ENCODE measurements at regions not wholly inside any gene's neighbourhood (a gene's known extent, or its start where the extent isn't known, plus 50 kb on each side); places are given as distances from the start of the nearest gene placed in this dataset.

DNA sequence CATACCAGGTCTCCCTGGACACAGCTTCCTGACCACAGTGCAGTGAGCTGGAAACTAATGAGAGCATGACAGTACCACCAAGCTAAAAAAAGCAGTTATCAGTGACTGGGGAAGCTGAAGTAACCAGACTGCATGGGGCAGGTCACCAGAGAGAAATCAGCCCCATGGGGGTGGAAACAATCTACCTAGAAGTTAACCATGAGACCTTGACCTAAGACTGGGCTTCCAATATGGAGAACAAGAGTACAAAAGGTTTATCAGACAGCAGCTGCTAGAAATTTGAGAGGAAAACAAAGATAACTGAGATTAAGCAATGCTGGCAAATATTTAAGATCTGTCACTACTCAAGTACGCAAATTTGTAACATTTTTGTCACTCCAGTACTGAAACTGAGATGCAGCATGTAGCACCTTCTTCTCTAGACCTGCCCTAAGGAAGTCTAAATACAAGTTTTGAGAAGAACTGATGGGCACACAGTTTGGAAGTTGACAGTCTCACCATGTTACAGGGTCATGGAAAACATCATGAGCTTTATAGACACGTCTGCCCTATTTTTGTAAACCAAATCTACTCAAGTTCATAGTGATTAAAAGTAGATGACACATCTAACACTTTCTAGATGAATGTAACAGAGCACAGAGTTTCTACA lies 2641.8 kb upstream of the PCDH20 start:
- Histone ChIP-seq H3K27me3 (no peaks in the 10 kb centered on the region), H3K9me3 (no peaks in the 10 kb centered on the region), H3K36me3 (no peaks in the 10 kb centered on the region), H3K4me3 (ENCODE audit: low read depth, low read length) (no peak overlapping the region), H3K4me1 (no peaks in the 10 kb centered on the region)
- DNase-seq, result no peak
- TF ChIP-seq CTCF (IDR thresholded peaks at IDR 0.05; ENCODE audit: low read depth, low read length), result no peak

DNA sequence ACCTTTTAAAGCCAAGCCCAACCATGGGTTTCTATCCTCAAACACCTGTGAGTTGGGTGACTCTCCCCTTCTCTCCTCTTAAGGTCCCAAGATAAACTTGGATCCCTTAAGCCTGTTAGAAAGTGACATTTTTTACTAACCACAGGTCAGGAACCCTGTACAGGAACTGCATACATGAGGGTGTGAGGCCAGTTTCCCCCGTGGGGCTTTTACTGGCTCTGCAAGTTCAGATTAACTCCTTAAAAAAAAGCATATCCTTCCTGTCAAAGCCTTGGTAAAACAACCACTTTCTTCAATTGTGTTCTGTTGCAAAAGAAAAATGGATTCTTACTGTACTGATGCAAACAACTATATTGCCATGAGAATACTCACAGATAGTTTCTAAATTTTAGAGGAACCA lies 2638.7 kb upstream of the PCDH20 start:
- no peak overlapping the region for H3K4me3 ChIP-seq (ENCODE audit: low read depth, low read length)
- no peaks in the 10 kb centered on the region for H3K36me3 ChIP-seq
- no peaks in the 10 kb centered on the region for H3K9me3 ChIP-seq
- TF ChIP-seq CTCF (IDR thresholded peaks at IDR 0.05; ENCODE audit: low read depth, low read length), result no peak
- no peak for DNase-seq
- H3K27me3 ChIP-seq, result no peaks in the 10 kb centered on the region
- H3K4me1 ChIP-seq, result no peaks in the 10 kb centered on the region

DNA sequence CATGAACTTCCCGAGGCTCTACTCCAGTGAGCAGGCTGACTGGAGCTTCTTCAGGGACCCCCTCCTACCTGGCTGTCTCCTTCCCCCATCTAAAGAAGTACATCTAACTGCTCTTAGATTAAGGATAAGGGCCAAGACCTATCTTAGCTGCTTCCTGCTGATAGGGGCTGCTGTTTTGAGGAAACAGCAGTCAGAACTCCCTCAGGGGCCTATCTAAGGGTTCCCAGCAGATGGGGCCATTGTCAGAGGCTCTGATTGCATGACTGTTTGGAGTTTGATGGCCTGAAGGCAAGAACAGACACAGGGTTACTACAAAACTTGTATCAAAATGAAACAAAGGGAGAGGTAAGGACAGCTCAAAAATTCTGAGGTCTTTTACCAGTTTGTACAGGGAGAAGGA lies 2636.9 kb upstream of the PCDH20 start:
- Histone ChIP-seq H3K36me3 (no peaks in the 10 kb centered on the region), H3K9me3 (no peaks in the 10 kb centered on the region; the same call in 1 of the 2 replicates), H3K27me3 (no peaks in the 10 kb centered on the region), H3K4me1 (no peaks in the 10 kb centered on the region), H3K4me3 (ENCODE audit: low read depth, low read length) (no peak overlapping the region)
- peak; percentile 25; the same call in 1 of the 2 replicates for TF ChIP-seq CTCF (IDR thresholded peaks at IDR 0.05; ENCODE audit: low read depth, low read length)
- DNase-seq, result no peak

DNA sequence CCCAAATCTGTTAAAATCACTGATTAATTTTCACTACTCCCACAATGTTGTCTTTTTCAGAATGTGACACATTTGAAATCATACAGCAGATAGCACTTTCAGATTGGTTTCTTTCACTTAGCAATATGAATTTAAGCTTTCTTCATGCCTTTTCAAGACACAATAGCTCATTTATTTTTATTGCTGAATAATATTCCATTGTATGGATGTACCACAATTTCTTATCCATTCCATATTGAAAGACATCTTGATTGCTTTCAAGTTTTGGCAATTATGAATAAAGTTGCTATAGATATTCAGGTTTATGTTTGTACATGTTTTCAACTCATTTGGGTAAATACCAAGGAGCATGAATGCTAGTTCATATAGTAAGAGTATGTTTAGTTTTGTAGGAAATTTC lies 2635.6 kb upstream of the PCDH20 start:
- TF ChIP-seq CTCF (IDR thresholded peaks at IDR 0.05; ENCODE audit: low read depth, low read length), result no peak
- no peak overlapping the region for H3K4me3 ChIP-seq (ENCODE audit: low read depth, low read length)
- H3K4me1 ChIP-seq, result no peaks in the 10 kb centered on the region
- H3K27me3 ChIP-seq, result no peaks in the 10 kb centered on the region
- H3K9me3 ChIP-seq, result no peaks in the 10 kb centered on the region; the same call in 1 of the 2 replicates
- no peaks in the 10 kb centered on the region for H3K36me3 ChIP-seq
- no peak for DNase-seq

DNA sequence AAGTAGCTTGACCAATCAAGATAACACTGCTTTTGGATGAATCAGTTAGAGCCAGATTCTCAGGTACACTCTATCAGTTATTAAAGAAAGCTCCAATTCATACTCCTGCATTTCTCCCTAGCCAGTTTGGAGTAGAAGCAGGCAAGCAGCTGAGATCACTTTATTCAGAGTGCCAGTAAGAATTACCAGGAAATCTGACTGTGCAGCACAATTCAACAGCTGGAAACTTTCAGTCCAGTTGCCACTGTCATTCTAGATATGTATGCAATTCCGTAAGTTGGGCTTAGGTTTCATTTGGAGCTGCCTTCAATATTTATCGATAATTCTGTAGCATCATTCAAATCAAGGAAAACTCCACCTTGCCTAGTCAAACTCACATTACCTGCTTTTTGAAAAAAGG lies 2625.6 kb upstream of the PCDH20 start:
- no peaks in the 10 kb centered on the region for H3K9me3 ChIP-seq
- H3K27me3 ChIP-seq, result no peaks in the 10 kb centered on the region; the same call in 1 of the 2 replicates
- H3K36me3 ChIP-seq, result no peaks in the 10 kb centered on the region
- H3K4me1 ChIP-seq, result no peaks in the 10 kb centered on the region
- no peak for DNase-seq
- TF ChIP-seq CTCF (IDR thresholded peaks at IDR 0.05; ENCODE audit: low read depth, low read length), result no peak
- H3K4me3 ChIP-seq (ENCODE audit: low read depth, low read length), result no peak overlapping the region

DNA sequence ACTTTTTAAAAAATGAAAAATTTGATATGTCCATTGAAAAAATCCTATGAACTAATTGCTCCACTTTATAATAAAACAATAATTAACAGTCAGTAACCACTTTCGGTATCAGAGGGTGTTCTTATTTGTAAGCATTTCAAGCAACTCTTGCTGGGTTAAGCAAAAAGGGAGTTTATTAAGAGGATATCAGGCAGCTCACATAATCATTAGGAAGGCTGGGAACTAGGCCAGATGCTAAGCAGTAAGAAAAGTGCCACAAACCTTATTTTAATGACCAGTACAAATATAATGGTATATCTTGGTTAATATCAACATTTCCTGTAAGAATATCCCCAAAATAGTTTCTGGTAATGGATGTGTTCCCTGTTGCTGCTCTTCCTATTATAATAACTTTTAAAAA lies 2618.3 kb upstream of the PCDH20 start:
- H3K4me3 ChIP-seq (ENCODE audit: low read depth, low read length), result no peak overlapping the region
- no peaks in the 10 kb centered on the region for H3K36me3 ChIP-seq
- H3K27me3 ChIP-seq, result no peaks in the 10 kb centered on the region
- H3K4me1 ChIP-seq, result no peaks in the 10 kb centered on the region
- no peak for TF ChIP-seq CTCF (IDR thresholded peaks at IDR 0.05; ENCODE audit: low read depth, low read length)
- DNase-seq, result no peak
- no peaks in the 10 kb centered on the region for H3K9me3 ChIP-seq

Measured in BE2C (cell line).